GM18868 (cell line): ENCODE measurements at regions not wholly inside any gene's neighbourhood (a gene's known extent, or its start where the extent isn't known, plus 50 kb on each side); places are given as distances from the start of the nearest gene placed in this dataset.

ENCODE experiments used
- ATAC-seq: cut with Tn5 transposase; IDR thresholded peaks from one replicate; pipeline ENCODE4 v1.9.1; 2021; ENCODE audit warnings: mild to moderate bottlenecking, moderate library complexity; ENCODE audit not compliant: unreplicated experiment

GRCh38 chr10:44042075-44042770 lies 342.7 kb downstream of the CXCL12 start:
- ATAC-seq = no peak

GRCh38 chr10:44039599-44039998 lies 345.3 kb downstream of the CXCL12 start:
- ATAC-seq = no peak

GRCh38 chr10:44036425-44036824 lies 348.5 kb downstream of the CXCL12 start:
- no peak for ATAC-seq

- ATAC-seq = peak; percentile 72
Observed at GRCh38 chr10:44035474-44036197, 349.3 kb downstream of the CXCL12 start.

DNA sequence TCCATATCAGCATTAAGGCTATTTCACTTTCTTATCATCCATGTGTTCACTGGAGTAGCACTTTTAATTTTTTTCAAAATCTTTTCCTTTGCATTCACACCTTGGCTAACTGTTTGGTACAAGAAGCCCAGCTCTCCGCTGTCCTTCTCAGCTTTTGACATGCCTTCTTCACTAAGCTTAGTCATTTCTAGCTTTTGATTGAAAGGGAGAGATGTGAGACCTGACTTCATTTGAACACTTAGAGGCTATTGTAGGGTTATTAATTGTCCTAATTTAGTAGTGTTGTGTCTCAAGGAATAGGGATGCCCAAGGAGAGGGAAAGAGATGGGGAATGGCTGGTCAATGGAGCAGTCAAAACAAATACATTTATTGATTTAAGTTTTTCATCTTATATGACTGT lies 350.0 kb downstream of the CXCL12 start:
- ATAC-seq = no peak

GRCh38 chr10:44033008-44033407 lies 351.9 kb downstream of the CXCL12 start:
- no peak for ATAC-seq

- ATAC-seq = no peak
Observed at GRCh38 chr10:44032216-44032615, 352.7 kb downstream of the CXCL12 start.

DNA sequence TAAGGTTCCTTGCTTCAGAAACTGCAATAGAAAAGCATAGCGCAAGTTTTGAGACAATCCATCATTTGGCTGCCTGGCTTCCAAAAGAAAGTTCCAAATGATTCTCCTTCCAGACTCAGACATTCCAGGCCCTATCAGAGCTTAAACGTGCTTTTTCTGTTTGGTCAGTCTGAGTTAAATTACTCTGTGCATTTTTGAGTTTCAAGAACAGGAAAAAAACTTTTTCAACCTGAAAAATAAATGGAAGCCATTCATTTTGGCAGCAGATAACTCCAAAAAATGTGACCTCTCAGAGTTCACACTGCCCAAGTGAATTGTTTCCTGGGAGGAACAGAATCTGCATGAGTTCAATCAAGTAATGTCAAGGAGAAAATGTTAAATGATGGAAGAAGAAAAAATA lies 354.2 kb downstream of the CXCL12 start:
- ATAC-seq = no peak

DNA sequence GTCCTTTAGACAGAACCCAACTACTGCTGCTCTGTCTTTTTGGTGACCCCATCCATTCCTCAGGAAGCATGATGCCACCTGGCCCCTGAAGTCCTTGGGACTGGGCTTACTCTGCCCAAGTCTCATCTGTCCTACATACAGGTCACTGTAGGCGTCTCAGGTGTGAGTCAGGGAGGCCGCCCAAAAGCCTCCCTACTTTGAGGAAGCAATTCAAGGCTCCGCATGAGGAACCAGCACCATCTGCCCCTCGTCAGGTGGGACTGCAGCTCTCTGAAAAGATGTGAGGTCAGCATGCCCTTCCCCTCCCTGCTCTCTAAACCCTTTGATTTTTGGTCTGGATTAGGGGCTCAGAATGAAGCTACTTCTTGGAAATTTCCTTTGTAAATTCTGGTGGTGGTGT lies 354.8 kb downstream of the CXCL12 start:
- peak; percentile 92 for ATAC-seq

GRCh38 chr10:44028384-44029137 lies 356.3 kb downstream of the CXCL12 start:
- ATAC-seq = no peak

- ATAC-seq = no peak
Observed at GRCh38 chr10:44024356-44025116, 360.4 kb downstream of the CXCL12 start.

GRCh38 chr10:44023517-44023916 lies 361.4 kb downstream of the CXCL12 start:
- ATAC-seq = no peak

DNA sequence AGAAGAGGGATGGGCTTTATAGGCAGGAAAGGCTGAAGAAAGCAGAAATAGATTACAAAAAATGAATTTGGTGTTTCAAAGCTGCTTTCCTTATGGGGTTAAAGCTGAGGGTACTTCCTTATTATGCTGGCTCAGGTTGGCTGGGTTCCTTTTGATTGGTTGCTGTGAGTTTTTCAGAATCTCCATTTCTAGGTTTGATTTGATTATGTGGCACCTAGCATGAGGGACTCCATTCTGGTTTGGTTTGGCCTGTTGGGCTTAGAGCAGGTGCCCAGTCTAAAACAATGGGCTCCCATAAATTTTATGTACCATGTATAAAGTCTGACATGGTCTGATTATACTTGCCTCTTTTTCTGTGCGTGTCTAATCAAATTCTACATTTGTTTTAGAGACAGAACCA lies 362.7 kb downstream of the CXCL12 start:
- ATAC-seq = no peak

GRCh38 chr10:44020322-44021111 lies 364.4 kb downstream of the CXCL12 start:
- peak; percentile 81 for ATAC-seq

GRCh38 chr10:44017483-44018145 lies 367.3 kb downstream of the CXCL12 start:
- no peak for ATAC-seq

GRCh38 chr10:44016589-44017482 lies 368.1 kb downstream of the CXCL12 start:
- ATAC-seq = no peak

GRCh38 chr10:44015702-44016500 lies 367.2 kb upstream of the ZNF32 start:
- ATAC-seq = no peak
